Osteoblast (primary cell): ENCODE measurements at regions not wholly inside any gene's neighbourhood (a gene's known extent, or its start where the extent isn't known, plus 50 kb on each side); places are given as distances from the start of the nearest gene placed in this dataset.

ENCODE experiments used
- DNase-seq: peaks from one replicate; pipeline ENCODE4 v3.0.0; 2011; ENCODE audit warnings: low spot score, mixed read lengths; ENCODE audit not compliant: insufficient read length; ENCODE audit errors: missing footprints
- H2AFZ ChIP-seq: 2 replicates; pipeline ENCODE4 v1.6.0; 2011; ENCODE audit warnings: mild to moderate bottlenecking, low read length
- H3K27ac ChIP-seq: 2 replicates; pipeline ENCODE4 v1.5.1; 2011; ENCODE audit warnings: mild to moderate bottlenecking, low read depth, low read length, moderate library complexity
- H3K27me3 ChIP-seq: 2 replicates; pipeline ENCODE4 v1.6.0; 2012; ENCODE audit warnings: mild to moderate bottlenecking, control low read depth, inconsistent platforms, low read length, moderate library complexity; ENCODE audit not compliant: insufficient read depth
- H3K36me3 ChIP-seq: 2 replicates; pipeline ENCODE4 v1.5.1; 2011; ENCODE audit warnings: mild to moderate bottlenecking, low read length, control low read depth, moderate library complexity; ENCODE audit not compliant: insufficient read depth
- H3K4me1 ChIP-seq: 2 replicates; pipeline ENCODE4 v1.5.1; 2011; ENCODE audit warnings: mild to moderate bottlenecking, low read length, control low read depth, moderate library complexity; ENCODE audit not compliant: insufficient read depth
- H3K4me2 ChIP-seq: 2 replicates; pipeline ENCODE4 v1.6.0; 2011; ENCODE audit warnings: mild to moderate bottlenecking, low read length; ENCODE audit not compliant: insufficient read depth
- H3K4me3 ChIP-seq: fragments of 200-600 bp; sonication (generic); 3 replicates; pipeline ENCODE4 v1.5.1; 2012; ENCODE audit warnings: mild to moderate bottlenecking, low read length, inconsistent platforms; ENCODE audit not compliant: insufficient read depth
- H3K79me2 ChIP-seq: 2 replicates; pipeline ENCODE4 v1.6.0; 2012; ENCODE audit warnings: mild to moderate bottlenecking, low read length, control low read depth, inconsistent platforms; ENCODE audit not compliant: insufficient read depth
- H3K9me3 ChIP-seq: 2 replicates; pipeline ENCODE4 v1.5.1; 2011; ENCODE audit warnings: low read depth, low read length, control low read depth
- H4K20me1 ChIP-seq: 2 replicates; pipeline ENCODE4 v1.6.0; 2012; ENCODE audit warnings: mild to moderate bottlenecking, low read length, control low read depth; ENCODE audit not compliant: insufficient read depth
- TF ChIP-seq, protein P1 (sequence below): IDR thresholded peaks from 2 replicates; pipeline ENCODE4 v1.5.1; 2011; ENCODE audit warnings: mild to moderate bottlenecking, low read depth, low read length, moderate library complexity; ENCODE audit errors: extremely low read depth

DNA sequence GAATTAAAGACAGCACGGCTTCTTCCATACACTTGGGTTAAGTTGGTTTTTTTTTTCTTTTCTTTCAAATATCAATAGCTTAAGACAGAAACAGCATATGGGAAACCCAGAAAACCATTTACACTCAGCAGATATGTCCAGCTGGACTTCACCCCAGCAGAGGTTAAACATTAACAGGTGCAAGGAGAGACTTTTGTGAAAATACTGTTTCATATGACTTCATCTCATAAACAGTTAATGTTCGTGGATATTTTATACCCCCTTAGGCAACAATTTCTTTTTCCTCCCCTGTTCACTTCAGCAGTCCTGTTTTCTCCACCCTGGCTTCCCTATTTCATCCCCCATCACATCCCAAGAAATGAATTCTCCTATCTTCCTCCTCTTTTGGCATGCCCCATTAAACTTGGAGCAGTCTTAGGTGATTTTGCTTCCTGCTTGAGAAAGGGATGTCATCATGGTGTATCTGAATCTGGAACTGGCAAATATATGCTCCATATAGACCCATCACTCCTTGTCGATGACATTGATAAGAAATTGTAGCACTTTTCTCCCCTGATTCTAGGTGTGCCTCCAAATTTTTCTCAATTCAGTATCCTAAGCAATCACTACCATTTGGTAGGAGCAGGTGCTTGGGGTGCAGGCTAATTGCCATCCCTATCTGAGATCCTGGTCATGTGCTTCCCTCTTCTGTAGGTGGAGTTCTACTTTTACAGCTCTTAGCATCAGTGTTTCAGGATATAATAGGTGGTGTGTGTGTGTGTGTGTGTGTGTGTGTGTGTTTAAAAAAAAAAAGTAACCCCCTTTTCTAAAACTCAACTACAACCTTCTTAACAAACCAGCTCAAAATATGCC, 67.9 kb downstream of the BMP4 start:
- no peak overlapping the region for H3K4me3 ChIP-seq
- no peak overlapping the region for H3K27ac ChIP-seq
- no peak overlapping the region for H2AFZ ChIP-seq
- H3K4me1 ChIP-seq, result peaks cover under 1% of the 10 kb centered on the region
- H3K4me2 ChIP-seq, result no peak overlapping the region
- H3K27me3 ChIP-seq, result peaks cover 9% of the 10 kb centered on the region
- H4K20me1 ChIP-seq, result no peaks in the 10 kb centered on the region
- no peaks in the 10 kb centered on the region for H3K36me3 ChIP-seq
- H3K9me3 ChIP-seq, result no peaks in the 10 kb centered on the region
- H3K79me2 ChIP-seq, result no peaks in the 10 kb centered on the region
- TF ChIP-seq, protein P1, sequence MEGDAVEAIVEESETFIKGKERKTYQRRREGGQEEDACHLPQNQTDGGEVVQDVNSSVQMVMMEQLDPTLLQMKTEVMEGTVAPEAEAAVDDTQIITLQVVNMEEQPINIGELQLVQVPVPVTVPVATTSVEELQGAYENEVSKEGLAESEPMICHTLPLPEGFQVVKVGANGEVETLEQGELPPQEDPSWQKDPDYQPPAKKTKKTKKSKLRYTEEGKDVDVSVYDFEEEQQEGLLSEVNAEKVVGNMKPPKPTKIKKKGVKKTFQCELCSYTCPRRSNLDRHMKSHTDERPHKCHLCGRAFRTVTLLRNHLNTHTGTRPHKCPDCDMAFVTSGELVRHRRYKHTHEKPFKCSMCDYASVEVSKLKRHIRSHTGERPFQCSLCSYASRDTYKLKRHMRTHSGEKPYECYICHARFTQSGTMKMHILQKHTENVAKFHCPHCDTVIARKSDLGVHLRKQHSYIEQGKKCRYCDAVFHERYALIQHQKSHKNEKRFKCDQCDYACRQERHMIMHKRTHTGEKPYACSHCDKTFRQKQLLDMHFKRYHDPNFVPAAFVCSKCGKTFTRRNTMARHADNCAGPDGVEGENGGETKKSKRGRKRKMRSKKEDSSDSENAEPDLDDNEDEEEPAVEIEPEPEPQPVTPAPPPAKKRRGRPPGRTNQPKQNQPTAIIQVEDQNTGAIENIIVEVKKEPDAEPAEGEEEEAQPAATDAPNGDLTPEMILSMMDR, result no peak
- no peak for DNase-seq

DNA sequence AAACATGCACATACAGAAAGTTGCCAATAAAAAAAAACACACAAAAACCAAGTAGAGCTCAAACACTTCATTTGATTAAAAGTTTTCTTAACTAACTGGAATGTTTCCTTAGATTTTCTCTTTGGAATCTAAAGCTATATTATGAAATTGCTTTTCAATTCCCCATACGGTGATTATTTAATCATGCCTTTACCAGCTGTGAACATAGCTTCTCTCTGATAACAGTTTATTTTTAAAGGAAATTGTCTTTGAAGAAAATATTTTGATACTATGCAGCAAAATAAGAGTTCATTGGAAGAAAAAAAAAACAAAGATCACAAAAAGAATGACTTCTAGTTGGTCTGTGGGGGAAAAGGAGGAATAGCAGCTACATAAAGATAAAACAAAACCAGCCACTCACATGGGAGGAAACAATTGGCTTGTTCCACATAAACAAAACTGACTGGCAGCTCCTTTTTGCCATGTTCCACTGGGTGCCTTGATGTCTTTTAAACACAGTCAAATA, 71.4 kb downstream of the BMP4 start:
- H3K4me2 ChIP-seq, result no peak overlapping the region
- H3K79me2 ChIP-seq, result no peaks in the 10 kb centered on the region
- H3K9me3 ChIP-seq, result no peaks in the 10 kb centered on the region

DNA sequence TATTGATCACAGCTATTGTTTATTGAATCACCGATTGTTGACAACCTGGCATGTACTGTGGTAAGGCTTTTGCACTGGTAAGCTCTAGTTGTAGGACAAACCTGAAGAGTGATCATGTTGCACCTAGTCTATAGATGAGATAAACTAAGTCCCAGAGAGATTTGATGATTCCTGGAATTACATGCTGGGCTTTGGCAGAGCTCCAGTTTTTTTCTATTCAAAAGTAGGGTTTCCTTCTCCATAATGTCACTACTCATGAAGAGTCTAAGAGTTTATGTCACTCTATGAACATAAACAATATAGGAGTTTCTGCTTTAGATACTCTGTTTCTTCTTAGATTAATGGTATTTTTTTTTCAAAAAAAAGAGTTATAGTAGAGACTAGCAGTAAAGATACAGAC, 72.0 kb downstream of the BMP4 start:
- Histone ChIP-seq H3K4me2 (no peak overlapping the region), H3K36me3 (no peaks in the 10 kb centered on the region), H4K20me1 (no peaks in the 10 kb centered on the region), H3K4me1 (peaks cover 3% of the 10 kb centered on the region), H3K27ac (no peak overlapping the region), H3K4me3 (no peak overlapping the region), H3K79me2 (no peaks in the 10 kb centered on the region), H2AFZ (no peak overlapping the region), H3K27me3 (peaks cover 4% of the 10 kb centered on the region), H3K9me3 (no peaks in the 10 kb centered on the region)
- no peak for DNase-seq
- TF ChIP-seq, protein P1, result no peak

More for the DNA sequence above, 71.4 kb downstream of the BMP4 start:
- DNase-seq, result no peak
- Histone ChIP-seq H3K27ac (no peak overlapping the region), H2AFZ (no peak overlapping the region), H3K4me3 (no peak overlapping the region), H4K20me1 (no peaks in the 10 kb centered on the region), H3K4me1 (peaks cover 3% of the 10 kb centered on the region), H3K27me3 (peaks cover 9% of the 10 kb centered on the region), H3K36me3 (no peaks in the 10 kb centered on the region)
- TF ChIP-seq, protein P1, result no peak

DNA sequence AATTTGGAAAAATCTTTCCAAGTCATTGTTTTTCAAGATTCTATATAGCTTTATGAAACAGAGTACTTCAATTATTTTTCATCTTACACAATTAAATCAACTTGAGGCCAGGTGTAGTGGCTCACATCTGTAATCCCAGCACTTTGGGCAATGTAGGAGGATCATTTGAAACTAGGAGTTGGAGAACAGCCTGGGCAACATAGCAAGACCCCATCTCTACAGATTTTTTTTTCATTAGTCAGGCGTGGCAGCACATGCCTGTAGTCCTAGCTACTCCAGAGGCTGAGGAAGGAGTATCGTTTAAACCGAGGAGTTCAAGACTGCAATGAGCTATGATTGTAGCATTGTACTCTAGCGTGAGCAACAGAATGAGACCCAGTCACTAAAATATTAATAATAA, 72.9 kb downstream of the BMP4 start:
- peaks cover 3% of the 10 kb centered on the region for H3K4me1 ChIP-seq
- no peak overlapping the region for H3K4me2 ChIP-seq

More for the DNA sequence above, 72.9 kb downstream of the BMP4 start:
- no peak overlapping the region for H3K4me3 ChIP-seq
- TF ChIP-seq, protein P1, result no peak
- no peak for DNase-seq
- no peaks in the 10 kb centered on the region for H3K9me3 ChIP-seq
- H3K79me2 ChIP-seq, result no peaks in the 10 kb centered on the region
- no peak overlapping the region for H3K27ac ChIP-seq
- no peaks in the 10 kb centered on the region for H3K27me3 ChIP-seq
- no peak overlapping the region for H2AFZ ChIP-seq
- no peaks in the 10 kb centered on the region for H4K20me1 ChIP-seq
- no peaks in the 10 kb centered on the region for H3K36me3 ChIP-seq
